Transverse colon (tissue), 4 donors: ENCODE measurements at regions not wholly inside any gene's neighbourhood (a gene's known extent, or its start where the extent isn't known, plus 50 kb on each side); places are given as distances from the start of the nearest gene placed in this dataset.
"Not testable (repeated sequence)": the region's sequence is repeated elsewhere in the genome, so short reads cannot be mapped to it uniquely, and the experiment has no call there.

ENCODE experiments used
- POLR2A ChIP-seq: fragments of 450-650 bp; IDR thresholded peaks from one replicate; pipeline ENCODE4 v1.6.1; 2016; ENCODE audit warnings: antibody characterized with exemption, mild to moderate bottlenecking, moderate library complexity
- POLR2AphosphoS5 ChIP-seq, 3 donors: sonication (generic); formaldehyde crosslinking; IDR thresholded peaks; one replicate each; pipeline ENCODE4 v1.6.1; 2016; ENCODE audit warnings: antibody characterized with exemption in 3 of 3
- TF ChIP-seq, protein P1 (sequence below), 5 experiments: fragments of 200-600 bp in 3 of 5; fragments of 450-650 bp in 2 of 5; sonication (generic) in 3 of 5; IDR thresholded peaks; 1 replicate in 2 of 5; 2 replicates in 3 of 5; pipeline ENCODE4 v1.5.1; 2016 to 2017; ENCODE audit warnings: antibody characterized with exemption in 5 of 5, inconsistent platforms in 3 of 5, mild to moderate bottlenecking in 2 of 5, moderate library complexity in 1 of 5

DNA sequence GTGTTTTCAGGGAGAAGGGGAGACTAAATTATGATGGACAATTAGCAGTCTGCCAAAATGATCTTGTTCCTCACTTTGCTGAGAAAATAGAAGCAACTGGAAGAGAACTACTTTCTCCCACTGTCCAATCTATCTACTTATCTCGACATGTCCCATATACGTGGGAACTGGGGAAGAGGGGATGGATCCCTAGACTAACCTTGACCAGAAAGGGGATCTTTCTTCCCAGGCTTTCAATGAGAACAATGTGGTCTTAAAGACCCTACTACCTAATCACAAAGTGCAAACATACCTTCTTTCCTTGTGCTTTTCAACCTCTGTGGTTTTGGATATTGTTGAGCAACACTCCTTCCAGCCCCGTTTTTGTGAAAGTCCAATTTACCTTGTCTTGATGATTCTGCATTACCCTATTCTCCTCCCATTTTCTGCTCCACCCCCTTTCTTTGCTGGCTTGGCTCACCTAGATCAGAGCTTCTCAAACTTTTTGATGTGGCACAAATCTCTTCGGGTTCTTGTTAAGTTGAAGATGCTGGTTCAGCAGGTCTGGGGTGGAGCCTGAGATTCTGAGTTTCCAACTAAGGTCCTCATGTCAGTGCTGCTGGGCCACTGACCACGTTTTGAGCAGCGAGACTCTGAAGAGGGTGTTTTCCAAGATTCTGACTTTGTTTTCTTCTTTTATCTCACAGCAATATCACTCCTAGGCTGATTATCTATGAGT lies 61.4 kb upstream of the AGTPBP1 start:
- not testable (repeated sequence) for TF ChIP-seq POLR2AphosphoS5 (IDR thresholded peaks at IDR 0.05); POLR2A
- TF ChIP-seq, protein P1, sequence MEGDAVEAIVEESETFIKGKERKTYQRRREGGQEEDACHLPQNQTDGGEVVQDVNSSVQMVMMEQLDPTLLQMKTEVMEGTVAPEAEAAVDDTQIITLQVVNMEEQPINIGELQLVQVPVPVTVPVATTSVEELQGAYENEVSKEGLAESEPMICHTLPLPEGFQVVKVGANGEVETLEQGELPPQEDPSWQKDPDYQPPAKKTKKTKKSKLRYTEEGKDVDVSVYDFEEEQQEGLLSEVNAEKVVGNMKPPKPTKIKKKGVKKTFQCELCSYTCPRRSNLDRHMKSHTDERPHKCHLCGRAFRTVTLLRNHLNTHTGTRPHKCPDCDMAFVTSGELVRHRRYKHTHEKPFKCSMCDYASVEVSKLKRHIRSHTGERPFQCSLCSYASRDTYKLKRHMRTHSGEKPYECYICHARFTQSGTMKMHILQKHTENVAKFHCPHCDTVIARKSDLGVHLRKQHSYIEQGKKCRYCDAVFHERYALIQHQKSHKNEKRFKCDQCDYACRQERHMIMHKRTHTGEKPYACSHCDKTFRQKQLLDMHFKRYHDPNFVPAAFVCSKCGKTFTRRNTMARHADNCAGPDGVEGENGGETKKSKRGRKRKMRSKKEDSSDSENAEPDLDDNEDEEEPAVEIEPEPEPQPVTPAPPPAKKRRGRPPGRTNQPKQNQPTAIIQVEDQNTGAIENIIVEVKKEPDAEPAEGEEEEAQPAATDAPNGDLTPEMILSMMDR (IDR thresholded peaks at IDR 0.05): not testable (repeated sequence)
